NCI-H2081 (cell line): ENCODE measurements at regions not wholly inside any gene's neighbourhood (a gene's known extent, or its start where the extent isn't known, plus 50 kb on each side); places are given as distances from the start of the nearest gene placed in this dataset.

ENCODE experiments used
- DNase-seq, 2 experiments: peaks; one replicate each; lab custom pipeline; 2025; lab: John Stamatoyannopoulos, UW

GRCh38 chr6:102407886-102408741 is 1014.6 kb downstream of the GRIK2 start:
- DNase-seq = no peak

GRCh38 chr6:102405860-102406259 is 1012.4 kb downstream of the GRIK2 start:
- DNase-seq = no peak

- DNase-seq = no peak
Observed at GRCh38 chr6:102402635-102403329, 1009.3 kb downstream of the GRIK2 start.

GRCh38 chr6:102398788-102399390 is 1005.4 kb downstream of the GRIK2 start:
- DNase-seq = no peak

- DNase-seq = no peak
Observed at GRCh38 chr6:102390541-102390940, 997.0 kb downstream of the GRIK2 start.

GRCh38 chr6:102389994-102390393 is 996.5 kb downstream of the GRIK2 start:
- DNase-seq = no peak

- DNase-seq = no peak
Observed at GRCh38 chr6:102387326-102388033, 994.0 kb downstream of the GRIK2 start.

- DNase-seq = no peak
Observed at GRCh38 chr6:102381203-102381602, 987.7 kb downstream of the GRIK2 start.

GRCh38 chr6:102356170-102356569 is 962.7 kb downstream of the GRIK2 start:
- no peak for DNase-seq

- no peak for DNase-seq
Observed at GRCh38 chr6:102355578-102355977, 962.1 kb downstream of the GRIK2 start.

- DNase-seq = no peak
Observed at GRCh38 chr6:102352552-102352951, 959.0 kb downstream of the GRIK2 start.

- no peak for DNase-seq
Observed at GRCh38 chr6:102344769-102345168, 951.3 kb downstream of the GRIK2 start.

- no peak for DNase-seq
Observed at GRCh38 chr6:102340311-102340710, 946.8 kb downstream of the GRIK2 start.

- no peak for DNase-seq
Observed at GRCh38 chr6:102333736-102334135, 940.2 kb downstream of the GRIK2 start.

- DNase-seq = no peak
Observed at GRCh38 chr6:102327697-102328225, 934.3 kb downstream of the GRIK2 start.

GRCh38 chr6:102313699-102314098 is 920.2 kb downstream of the GRIK2 start:
- DNase-seq = no peak

- DNase-seq = no peak
Observed at GRCh38 chr6:102309700-102310099, 916.2 kb downstream of the GRIK2 start.

GRCh38 chr6:102300350-102300749 is 906.8 kb downstream of the GRIK2 start:
- no peak for DNase-seq

- no peak for DNase-seq
Observed at GRCh38 chr6:102298051-102298450, 904.5 kb downstream of the GRIK2 start.
